ENCODE measurements at regions not wholly inside any gene's neighbourhood (a gene's known extent, or its start where the extent isn't known, plus 50 kb on each side); places are given as distances from the start of the nearest gene placed in this dataset.

DNA sequence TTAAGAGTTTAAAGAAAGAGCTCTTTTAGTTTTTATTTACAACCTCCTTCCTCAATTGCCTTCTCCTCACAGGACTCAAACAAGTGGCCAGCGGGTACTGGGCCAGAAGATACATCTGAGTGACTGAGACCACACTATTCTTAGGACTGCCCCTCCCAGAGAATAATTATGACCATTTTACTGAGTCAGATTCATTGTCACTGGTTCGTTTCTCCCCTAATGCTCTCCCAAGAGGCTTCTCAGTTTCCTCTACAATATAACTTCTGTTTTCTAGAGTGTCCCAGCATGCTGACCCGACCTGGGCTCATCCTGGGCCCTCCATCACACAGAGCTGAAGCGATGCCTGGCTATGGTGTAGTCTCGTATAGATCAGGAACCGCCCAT is 279.9 kb downstream of the CD83 start:
- H3K27ac ChIP-seq (replicated peaks), result no peak overlapping the region
- no peaks in the 10 kb centered on the region for H3K27me3 ChIP-seq (ENCODE audit: insufficient read depth, poor library complexity, severe bottlenecking)
- TF ChIP-seq REST (IDR thresholded peaks at IDR 0.05; ENCODE audit: insufficient replicate concordance, low read depth) (no peak), SPI1 (IDR thresholded peaks at IDR 0.05; ENCODE audit: borderline replicate concordance, low read depth) (no peak), POLR2AphosphoS5 (IDR thresholded peaks at IDR 0.05; ENCODE audit: low read depth) (no peak), GABPA (IDR thresholded peaks at IDR 0.05; ENCODE audit: low read depth) (no peak)
- TF ChIP-seq, protein P1, sequence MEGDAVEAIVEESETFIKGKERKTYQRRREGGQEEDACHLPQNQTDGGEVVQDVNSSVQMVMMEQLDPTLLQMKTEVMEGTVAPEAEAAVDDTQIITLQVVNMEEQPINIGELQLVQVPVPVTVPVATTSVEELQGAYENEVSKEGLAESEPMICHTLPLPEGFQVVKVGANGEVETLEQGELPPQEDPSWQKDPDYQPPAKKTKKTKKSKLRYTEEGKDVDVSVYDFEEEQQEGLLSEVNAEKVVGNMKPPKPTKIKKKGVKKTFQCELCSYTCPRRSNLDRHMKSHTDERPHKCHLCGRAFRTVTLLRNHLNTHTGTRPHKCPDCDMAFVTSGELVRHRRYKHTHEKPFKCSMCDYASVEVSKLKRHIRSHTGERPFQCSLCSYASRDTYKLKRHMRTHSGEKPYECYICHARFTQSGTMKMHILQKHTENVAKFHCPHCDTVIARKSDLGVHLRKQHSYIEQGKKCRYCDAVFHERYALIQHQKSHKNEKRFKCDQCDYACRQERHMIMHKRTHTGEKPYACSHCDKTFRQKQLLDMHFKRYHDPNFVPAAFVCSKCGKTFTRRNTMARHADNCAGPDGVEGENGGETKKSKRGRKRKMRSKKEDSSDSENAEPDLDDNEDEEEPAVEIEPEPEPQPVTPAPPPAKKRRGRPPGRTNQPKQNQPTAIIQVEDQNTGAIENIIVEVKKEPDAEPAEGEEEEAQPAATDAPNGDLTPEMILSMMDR (IDR thresholded peaks at IDR 0.05; ENCODE audit: insufficient read depth, low read length), result no peak
- H3K4me3 ChIP-seq (replicated peaks; ENCODE audit: insufficient read depth, low read length), result no peak overlapping the region
- no peak for DNase-seq (ENCODE audit: low read depth in 1 of 2, low spot score in 1 of 2)

DNA sequence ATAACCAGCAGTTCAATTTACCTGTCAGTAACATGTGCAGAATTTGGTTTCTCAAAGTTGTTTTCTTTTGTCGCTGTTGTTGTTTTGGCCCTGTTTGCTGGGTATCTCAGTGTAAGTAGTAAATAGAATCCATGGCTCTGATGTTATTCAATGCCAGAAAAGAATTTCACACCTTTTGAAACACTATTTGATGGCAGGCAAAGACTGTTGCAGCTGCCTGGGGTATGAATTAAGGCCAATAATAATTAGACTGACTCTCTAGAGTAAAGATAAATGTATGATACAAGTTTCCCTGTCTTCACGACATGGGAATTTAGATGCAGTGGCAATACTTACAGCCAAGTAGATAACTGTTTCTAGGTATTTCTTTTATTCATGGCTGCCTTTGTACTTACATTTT is 281.4 kb downstream of the CD83 start:
- H3K27me3 ChIP-seq (ENCODE audit: insufficient read depth, poor library complexity, severe bottlenecking), result no peaks in the 10 kb centered on the region
- H3K4me3 ChIP-seq (replicated peaks; ENCODE audit: insufficient read depth, low read length), result no peak overlapping the region
- no peak for DNase-seq (ENCODE audit: low read depth in 1 of 2, low spot score in 1 of 2)
- no peak overlapping the region for H3K27ac ChIP-seq (replicated peaks)
- TF ChIP-seq REST (IDR thresholded peaks at IDR 0.05; ENCODE audit: insufficient replicate concordance, low read depth) (no peak), GABPA (IDR thresholded peaks at IDR 0.05; ENCODE audit: low read depth) (no peak), POLR2AphosphoS5 (IDR thresholded peaks at IDR 0.05; ENCODE audit: low read depth) (no peak), SPI1 (IDR thresholded peaks at IDR 0.05; ENCODE audit: borderline replicate concordance, low read depth) (no peak)
- TF ChIP-seq, protein P1 (IDR thresholded peaks at IDR 0.05; ENCODE audit: insufficient read depth, low read length), result no peak

GRCh38 chr6:14399635-14400034 is 282.1 kb downstream of the CD83 start:
- no peaks in the 10 kb centered on the region for H3K27me3 ChIP-seq (ENCODE audit: insufficient read depth, poor library complexity, severe bottlenecking)
- TF ChIP-seq POLR2AphosphoS5 (IDR thresholded peaks at IDR 0.05; ENCODE audit: low read depth) (no peak), GABPA (IDR thresholded peaks at IDR 0.05; ENCODE audit: low read depth) (no peak), SPI1 (IDR thresholded peaks at IDR 0.05; ENCODE audit: borderline replicate concordance, low read depth) (no peak), REST (IDR thresholded peaks at IDR 0.05; ENCODE audit: insufficient replicate concordance, low read depth) (no peak)
- TF ChIP-seq, protein P1 (IDR thresholded peaks at IDR 0.05; ENCODE audit: insufficient read depth, low read length), result no peak
- H3K4me3 ChIP-seq (replicated peaks; ENCODE audit: insufficient read depth, low read length), result no peak overlapping the region
- no peak overlapping the region for H3K27ac ChIP-seq (replicated peaks)
- no peak for DNase-seq (ENCODE audit: low read depth in 1 of 2, low spot score in 1 of 2)

Data from HL-60 (cell line).